ENCODE measurements at regions not wholly inside any gene's neighbourhood (a gene's known extent, or its start where the extent isn't known, plus 50 kb on each side); places are given as distances from the start of the nearest gene placed in this dataset.

DNA sequence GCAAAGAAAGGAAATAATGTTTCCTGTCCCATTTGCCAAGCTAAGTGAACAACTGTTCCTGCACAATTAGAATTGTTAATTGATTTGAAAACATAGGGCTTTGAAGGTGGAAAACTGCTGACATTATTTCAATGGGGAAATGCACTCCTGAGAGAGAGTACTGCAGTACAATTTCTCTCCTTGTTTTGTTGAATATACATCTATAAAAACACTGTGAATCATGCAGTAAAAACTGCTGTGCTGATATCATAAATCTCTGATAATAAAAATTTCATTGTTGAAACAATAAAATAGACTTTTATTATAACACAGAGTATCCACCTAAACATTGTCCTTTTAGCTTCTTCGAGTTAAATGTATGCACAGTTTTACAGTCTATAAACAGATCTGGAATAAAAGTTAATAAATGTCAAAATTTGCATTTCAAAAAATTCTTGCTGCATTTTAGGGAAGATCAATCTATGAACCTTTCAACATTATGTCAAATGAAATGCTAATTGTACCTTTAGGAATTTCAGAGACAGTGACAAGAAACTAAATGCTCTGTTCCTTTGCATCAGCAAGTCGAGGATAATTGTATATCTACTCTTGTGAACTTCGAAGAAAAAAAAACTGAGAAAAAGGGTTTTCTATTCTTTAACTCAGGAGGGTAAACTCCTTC lies 328.2 kb upstream of the DACH1 start:
- Histone ChIP-seq H4K20me1 (ENCODE audit: insufficient read depth) (no peaks in the 10 kb centered on the region), H3F3A (ENCODE audit: insufficient read depth, low read length, poor library complexity, severe bottlenecking) (peaks cover 12% of the 10 kb centered on the region), H2AFZ (ENCODE audit: low read depth, low read length) (no peak overlapping the region), H3K79me2 (replicated peaks; ENCODE audit: insufficient read depth, low read length) (no peaks in the 10 kb centered on the region), H3K27ac (ENCODE audit: low read length) (peak overlapping the region; percentile 94), H3K9me2 (ENCODE audit: insufficient read depth, low read length) (no peaks in the 10 kb centered on the region), H3K4me3 (ENCODE audit: low read length) (peak overlapping the region; percentile 35), H3K4me2 (ENCODE audit: low read length) (peak overlapping the region; percentile 33), H3K36me3 (ENCODE audit: insufficient read depth, low read length) (no peaks in the 10 kb centered on the region), H3K27me3 (ENCODE audit: insufficient read depth, low read depth, low read length) (no peaks in the 10 kb centered on the region), H3K9ac (ENCODE audit: low read length) (peak overlapping the region; percentile 22), H3K9me3 (ENCODE audit: low read length) (no peaks in the 10 kb centered on the region)
- TF ChIP-seq, protein P1, sequence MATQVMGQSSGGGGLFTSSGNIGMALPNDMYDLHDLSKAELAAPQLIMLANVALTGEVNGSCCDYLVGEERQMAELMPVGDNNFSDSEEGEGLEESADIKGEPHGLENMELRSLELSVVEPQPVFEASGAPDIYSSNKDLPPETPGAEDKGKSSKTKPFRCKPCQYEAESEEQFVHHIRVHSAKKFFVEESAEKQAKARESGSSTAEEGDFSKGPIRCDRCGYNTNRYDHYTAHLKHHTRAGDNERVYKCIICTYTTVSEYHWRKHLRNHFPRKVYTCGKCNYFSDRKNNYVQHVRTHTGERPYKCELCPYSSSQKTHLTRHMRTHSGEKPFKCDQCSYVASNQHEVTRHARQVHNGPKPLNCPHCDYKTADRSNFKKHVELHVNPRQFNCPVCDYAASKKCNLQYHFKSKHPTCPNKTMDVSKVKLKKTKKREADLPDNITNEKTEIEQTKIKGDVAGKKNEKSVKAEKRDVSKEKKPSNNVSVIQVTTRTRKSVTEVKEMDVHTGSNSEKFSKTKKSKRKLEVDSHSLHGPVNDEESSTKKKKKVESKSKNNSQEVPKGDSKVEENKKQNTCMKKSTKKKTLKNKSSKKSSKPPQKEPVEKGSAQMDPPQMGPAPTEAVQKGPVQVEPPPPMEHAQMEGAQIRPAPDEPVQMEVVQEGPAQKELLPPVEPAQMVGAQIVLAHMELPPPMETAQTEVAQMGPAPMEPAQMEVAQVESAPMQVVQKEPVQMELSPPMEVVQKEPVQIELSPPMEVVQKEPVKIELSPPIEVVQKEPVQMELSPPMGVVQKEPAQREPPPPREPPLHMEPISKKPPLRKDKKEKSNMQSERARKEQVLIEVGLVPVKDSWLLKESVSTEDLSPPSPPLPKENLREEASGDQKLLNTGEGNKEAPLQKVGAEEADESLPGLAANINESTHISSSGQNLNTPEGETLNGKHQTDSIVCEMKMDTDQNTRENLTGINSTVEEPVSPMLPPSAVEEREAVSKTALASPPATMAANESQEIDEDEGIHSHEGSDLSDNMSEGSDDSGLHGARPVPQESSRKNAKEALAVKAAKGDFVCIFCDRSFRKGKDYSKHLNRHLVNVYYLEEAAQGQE (IDR thresholded peaks at IDR 0.05; ENCODE audit: borderline replicate concordance): peak; percentile 44
- TF ChIP-seq, protein P2, sequence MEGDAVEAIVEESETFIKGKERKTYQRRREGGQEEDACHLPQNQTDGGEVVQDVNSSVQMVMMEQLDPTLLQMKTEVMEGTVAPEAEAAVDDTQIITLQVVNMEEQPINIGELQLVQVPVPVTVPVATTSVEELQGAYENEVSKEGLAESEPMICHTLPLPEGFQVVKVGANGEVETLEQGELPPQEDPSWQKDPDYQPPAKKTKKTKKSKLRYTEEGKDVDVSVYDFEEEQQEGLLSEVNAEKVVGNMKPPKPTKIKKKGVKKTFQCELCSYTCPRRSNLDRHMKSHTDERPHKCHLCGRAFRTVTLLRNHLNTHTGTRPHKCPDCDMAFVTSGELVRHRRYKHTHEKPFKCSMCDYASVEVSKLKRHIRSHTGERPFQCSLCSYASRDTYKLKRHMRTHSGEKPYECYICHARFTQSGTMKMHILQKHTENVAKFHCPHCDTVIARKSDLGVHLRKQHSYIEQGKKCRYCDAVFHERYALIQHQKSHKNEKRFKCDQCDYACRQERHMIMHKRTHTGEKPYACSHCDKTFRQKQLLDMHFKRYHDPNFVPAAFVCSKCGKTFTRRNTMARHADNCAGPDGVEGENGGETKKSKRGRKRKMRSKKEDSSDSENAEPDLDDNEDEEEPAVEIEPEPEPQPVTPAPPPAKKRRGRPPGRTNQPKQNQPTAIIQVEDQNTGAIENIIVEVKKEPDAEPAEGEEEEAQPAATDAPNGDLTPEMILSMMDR (IDR thresholded peaks at IDR 0.05; ENCODE audit: poor library complexity, severe bottlenecking): no peak
- TF ChIP-seq POLR2AphosphoS5 (IDR thresholded peaks at IDR 0.05): peak; percentile 28
- no peak for TF ChIP-seq TAF1 (IDR thresholded peaks at IDR 0.05; ENCODE audit: low read depth)
- TF ChIP-seq RAD21 (conservative IDR thresholded peaks at IDR 0.05): no peak
- TF ChIP-seq EP300 (conservative IDR thresholded peaks at IDR 0.05; ENCODE audit: poor library complexity, severe bottlenecking): peak; percentile 78
- TF ChIP-seq EZH2 (IDR thresholded peaks at IDR 0.05; ENCODE audit: borderline replicate concordance, insufficient read depth, low read length, poor library complexity, severe bottlenecking): no peak
- TF ChIP-seq MXI1 (conservative IDR thresholded peaks at IDR 0.05; ENCODE audit: poor library complexity, severe bottlenecking): no peak
- TF ChIP-seq SMC3 (conservative IDR thresholded peaks at IDR 0.05; ENCODE audit: poor library complexity): no peak

DNA sequence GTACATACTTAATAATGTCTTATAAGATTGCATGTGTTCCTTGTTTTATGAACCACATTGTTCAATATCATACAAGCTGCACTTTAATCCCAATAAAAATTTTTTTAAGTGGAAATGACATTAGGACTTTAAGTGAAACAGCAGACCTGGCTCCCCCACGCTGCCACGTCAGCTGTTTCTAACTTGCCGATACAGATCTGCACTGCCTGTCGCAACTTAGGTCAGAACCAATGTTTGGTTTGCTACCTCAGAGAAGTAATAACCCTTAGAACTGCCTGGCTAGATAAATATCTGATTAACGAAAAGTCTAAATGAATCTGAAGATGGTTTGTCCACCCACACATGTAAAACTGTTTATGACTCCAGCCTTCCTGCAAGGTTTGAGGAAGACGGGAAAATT lies 327.5 kb upstream of the DACH1 start:
- Histone ChIP-seq H3K4me3 (ENCODE audit: low read length) (peak overlapping the region; percentile 8), H2AFZ (ENCODE audit: low read depth, low read length) (no peak overlapping the region), H3K27ac (ENCODE audit: low read length) (peak overlapping the region; percentile 94), H4K20me1 (ENCODE audit: insufficient read depth) (no peaks in the 10 kb centered on the region), H3K79me2 (replicated peaks; ENCODE audit: insufficient read depth, low read length) (no peaks in the 10 kb centered on the region), H3K36me3 (ENCODE audit: insufficient read depth, low read length) (no peaks in the 10 kb centered on the region), H3K27me3 (ENCODE audit: insufficient read depth, low read depth, low read length) (no peaks in the 10 kb centered on the region), H3K9me3 (ENCODE audit: low read length) (no peaks in the 10 kb centered on the region), H3K4me2 (ENCODE audit: low read length) (peak overlapping the region; percentile 27), H3K9me2 (ENCODE audit: insufficient read depth, low read length) (no peaks in the 10 kb centered on the region), H3K9ac (ENCODE audit: low read length) (peak overlapping the region; percentile 2), H3F3A (ENCODE audit: insufficient read depth, low read length, poor library complexity, severe bottlenecking) (peaks cover 6% of the 10 kb centered on the region)
- TF ChIP-seq SMC3 (conservative IDR thresholded peaks at IDR 0.05; ENCODE audit: poor library complexity) (no peak), EZH2 (IDR thresholded peaks at IDR 0.05; ENCODE audit: borderline replicate concordance, insufficient read depth, low read length, poor library complexity, severe bottlenecking) (no peak), EP300 (conservative IDR thresholded peaks at IDR 0.05; ENCODE audit: poor library complexity, severe bottlenecking) (no peak), MXI1 (conservative IDR thresholded peaks at IDR 0.05; ENCODE audit: poor library complexity, severe bottlenecking) (no peak), RAD21 (conservative IDR thresholded peaks at IDR 0.05) (no peak), TAF1 (IDR thresholded peaks at IDR 0.05; ENCODE audit: low read depth) (no peak), POLR2AphosphoS5 (IDR thresholded peaks at IDR 0.05) (no peak)
- TF ChIP-seq, protein P2 (IDR thresholded peaks at IDR 0.05; ENCODE audit: poor library complexity, severe bottlenecking): no peak
- TF ChIP-seq, protein P1 (IDR thresholded peaks at IDR 0.05; ENCODE audit: borderline replicate concordance): no peak

Measured in neural cell (in vitro differentiated cells).